HG03558 (cell line): ENCODE measurements at regions not wholly inside any gene's neighbourhood (a gene's known extent, or its start where the extent isn't known, plus 50 kb on each side); places are given as distances from the start of the nearest gene placed in this dataset.
"Not testable (repeated sequence)": the region's sequence is repeated elsewhere in the genome, so short reads cannot be mapped to it uniquely, and the experiment has no call there.

ENCODE experiments used
- ATAC-seq: cut with Tn5 transposase; IDR thresholded peaks from one replicate; pipeline ENCODE4 v1.9.1; 2021; ENCODE audit warnings: moderate number of reproducible peaks; ENCODE audit not compliant: unreplicated experiment; ENCODE audit errors: extremely low read depth

DNA sequence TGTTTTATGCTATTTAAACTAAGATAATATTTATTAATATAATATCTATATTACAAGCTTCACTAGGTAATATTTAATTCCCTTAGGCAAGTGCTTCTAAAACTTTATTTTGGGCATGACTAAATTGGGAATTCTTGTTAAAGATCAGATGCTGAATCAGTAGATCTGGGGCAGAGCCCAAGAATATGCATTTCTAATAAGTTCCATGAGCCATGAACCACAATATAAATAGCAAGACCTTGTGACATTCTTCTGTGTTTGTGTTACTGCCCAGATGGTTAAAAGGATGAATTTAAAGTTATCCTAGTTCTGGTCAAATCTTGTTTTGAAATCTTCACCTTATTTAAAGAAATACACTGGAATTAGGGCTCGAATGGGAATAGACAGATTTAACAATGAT is 258.4 kb upstream of the CACNA2D1 start:
- ATAC-seq, result no peak

DNA sequence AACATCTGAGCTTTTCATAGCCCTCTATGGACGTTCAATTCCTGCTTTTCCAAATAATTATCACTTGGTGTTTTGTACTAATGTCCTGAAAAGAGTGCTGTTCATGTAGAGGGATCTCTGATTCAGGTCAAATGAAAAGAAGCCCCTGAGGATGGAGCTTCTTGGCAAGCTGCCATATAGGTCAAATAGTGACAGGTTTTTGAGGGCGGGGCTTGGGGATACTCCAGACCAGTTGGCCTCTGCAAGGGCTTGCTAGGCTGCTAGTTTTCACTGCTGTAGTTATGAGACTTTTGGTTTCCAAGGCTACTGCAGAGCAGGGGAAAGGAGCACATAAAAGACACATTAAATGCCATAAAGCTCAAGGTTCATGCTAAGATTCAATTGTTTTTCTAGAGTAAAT is 257.2 kb upstream of the CACNA2D1 start:
- no peak for ATAC-seq

DNA sequence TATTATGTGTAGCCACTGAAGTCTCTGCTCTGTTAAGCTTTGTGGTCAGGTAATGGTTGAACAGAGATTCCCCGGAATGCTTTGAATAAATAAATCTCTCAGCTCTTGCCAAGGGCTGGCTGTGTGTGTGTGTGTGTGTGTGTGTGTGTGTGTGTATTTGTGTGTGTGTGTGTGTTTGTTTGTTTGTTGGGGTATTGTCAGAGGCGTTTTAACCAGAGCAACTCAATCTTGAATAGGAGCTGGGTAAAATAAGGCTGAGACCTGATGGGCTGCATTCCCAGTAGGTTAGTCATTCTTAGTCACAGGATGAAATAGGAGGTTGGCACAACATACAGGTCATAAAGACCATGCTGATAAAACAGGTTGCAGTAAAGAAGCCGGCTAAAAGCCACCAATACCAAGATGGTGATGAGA is 256.2 kb upstream of the CACNA2D1 start:
- ATAC-seq, result no peak

- ATAC-seq, result no peak
These were observed 254.3 kb upstream of the CACNA2D1 start for GRCh38 chr7:82697897-82698296.

DNA sequence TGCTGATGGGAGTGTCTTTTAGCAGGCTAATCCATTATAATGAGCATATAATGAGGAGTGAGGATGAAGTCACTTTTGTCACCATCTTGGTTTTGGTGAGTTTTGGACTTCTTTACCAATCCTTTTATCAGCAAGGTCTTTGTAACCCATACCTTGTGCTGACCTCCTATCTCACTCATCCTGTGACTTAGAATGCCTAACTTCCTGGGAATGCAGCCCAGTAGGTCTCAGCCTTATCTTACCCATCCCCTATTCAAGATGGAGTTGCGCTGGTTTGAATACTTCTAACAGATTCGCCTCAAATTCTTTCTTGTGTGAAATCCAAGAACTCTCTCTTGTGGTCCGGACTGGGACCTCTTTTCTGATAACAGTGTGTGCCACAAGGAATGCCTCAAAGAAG is 253.1 kb upstream of the CACNA2D1 start:
- ATAC-seq, result no peak

- ATAC-seq, result no peak
These were observed 250.4 kb upstream of the CACNA2D1 start for GRCh38 chr7:82694022-82694421.

DNA sequence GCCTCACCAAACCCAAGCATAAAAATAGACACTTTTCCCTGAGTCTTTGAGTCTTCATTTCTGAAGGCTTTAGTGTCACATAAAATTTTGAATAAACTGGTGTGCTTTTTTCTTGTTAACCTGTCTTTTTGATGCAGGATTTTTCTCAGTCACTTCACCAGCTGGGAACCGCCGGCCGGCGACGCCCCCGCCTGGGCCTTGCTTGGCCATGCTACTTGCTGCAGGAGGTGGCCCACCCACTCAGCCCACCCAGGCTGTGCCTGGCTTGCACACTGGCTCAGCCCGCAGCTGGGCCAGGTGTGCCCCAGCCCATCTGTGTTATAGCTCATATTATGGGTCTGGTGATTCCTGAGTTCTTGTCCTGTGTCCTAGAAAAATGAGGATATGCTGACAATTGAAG is 247.4 kb upstream of the CACNA2D1 start:
- no peak for ATAC-seq

DNA sequence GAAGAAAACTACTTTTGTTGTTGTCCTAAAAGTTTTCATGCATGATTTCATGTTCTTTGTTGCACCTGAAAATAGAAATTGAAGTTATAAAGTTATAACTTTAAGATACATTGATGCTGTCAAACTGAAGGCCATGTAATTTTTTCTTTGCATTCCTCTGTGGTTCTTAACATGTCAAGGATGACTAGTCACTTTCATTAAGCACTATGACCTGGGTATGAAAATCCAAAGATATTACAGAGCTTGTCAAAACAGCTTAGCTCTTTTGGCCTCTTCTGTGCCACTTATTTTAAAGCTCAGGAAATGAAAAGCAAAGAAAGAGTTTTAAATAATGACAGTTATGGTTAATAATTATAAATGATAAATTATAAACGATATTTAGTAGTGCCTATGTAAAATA is 241.6 kb upstream of the CACNA2D1 start:
- no peak for ATAC-seq

- no peak for ATAC-seq
These were observed 235.1 kb upstream of the CACNA2D1 start for GRCh38 chr7:82678716-82679115.

DNA sequence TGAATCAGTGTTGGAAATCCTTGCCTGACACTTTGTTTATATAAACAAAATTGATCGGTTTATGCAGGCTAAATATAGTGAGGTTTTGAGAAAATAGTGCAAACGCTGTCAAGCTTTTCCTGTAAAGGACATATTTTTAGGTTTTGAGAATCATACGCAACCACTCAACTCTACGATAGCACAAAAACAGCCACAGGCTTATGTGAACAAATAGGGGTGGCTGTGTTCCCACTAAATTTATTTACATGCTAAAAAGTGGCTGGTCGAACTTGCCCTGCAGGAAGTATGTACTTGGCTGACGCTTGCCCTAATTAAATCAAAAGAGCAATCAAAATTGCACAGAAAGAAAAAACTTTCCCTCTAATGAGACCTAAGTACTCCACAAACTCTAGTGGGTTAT is 234.7 kb upstream of the CACNA2D1 start:
- ATAC-seq, result no peak

- ATAC-seq, result no peak
These were observed 233.9 kb upstream of the CACNA2D1 start for GRCh38 chr7:82677493-82677892.

DNA sequence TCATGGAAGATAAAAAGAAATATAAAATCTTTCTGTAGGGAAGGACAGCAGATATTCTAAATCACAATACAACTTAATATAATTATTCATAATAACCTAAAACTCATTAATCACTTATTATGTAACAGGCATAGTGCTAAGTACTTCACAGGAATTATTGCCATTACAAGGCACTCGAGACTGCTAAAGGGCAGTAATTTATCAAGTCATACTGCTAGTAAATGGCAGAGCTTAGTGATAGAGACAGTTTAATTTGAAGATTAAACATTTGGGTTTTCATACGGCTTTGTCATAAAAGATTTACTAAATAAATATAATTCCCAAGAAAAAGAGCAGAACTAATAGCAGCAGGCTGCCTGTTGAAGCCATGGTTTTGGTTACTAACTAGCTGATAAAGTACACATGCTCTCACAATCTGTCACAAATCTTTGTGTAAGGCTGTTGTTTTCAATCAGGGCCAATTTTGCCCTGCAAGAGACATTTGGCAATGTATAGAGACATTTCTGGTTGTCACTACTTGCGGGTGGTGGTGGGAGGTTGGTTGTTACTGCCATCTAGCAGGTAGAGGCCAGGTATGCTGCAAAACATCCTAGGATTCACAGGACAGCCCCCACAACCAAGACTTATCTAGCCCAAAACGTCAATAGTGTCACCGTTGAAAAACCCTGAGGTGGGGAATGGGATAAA is 233.3 kb upstream of the CACNA2D1 start:
- ATAC-seq, result no peak

GRCh38 chr7:82675396-82675795 is 231.8 kb upstream of the CACNA2D1 start:
- ATAC-seq, result no peak

GRCh38 chr7:82674268-82674667 is 230.7 kb upstream of the CACNA2D1 start:
- ATAC-seq, result no peak

DNA sequence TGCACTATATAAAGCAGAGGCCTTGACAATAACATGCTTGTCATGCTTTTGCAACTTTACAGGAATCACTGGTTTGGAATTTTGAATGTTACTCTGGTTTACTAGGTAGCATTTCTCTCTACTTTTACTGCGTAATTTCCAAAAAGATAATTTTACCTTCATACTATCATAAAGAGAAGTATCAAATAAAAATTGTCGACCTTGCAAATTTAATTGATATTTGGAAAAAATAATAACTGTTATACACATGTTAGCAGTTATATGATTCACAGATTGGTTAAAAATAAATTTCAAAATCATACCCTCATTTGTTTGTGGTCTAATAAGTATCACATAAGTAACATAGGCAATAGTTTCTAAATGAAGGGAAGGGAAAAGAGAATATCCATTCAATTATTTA is 228.5 kb upstream of the CACNA2D1 start:
- no peak for ATAC-seq

- no peak for ATAC-seq
These were observed 225.6 kb upstream of the CACNA2D1 start for GRCh38 chr7:82669141-82669540.

- no peak for ATAC-seq
These were observed 225.1 kb upstream of the CACNA2D1 start for GRCh38 chr7:82668676-82669075.

- ATAC-seq, result no peak
These were observed 222.5 kb upstream of the CACNA2D1 start for GRCh38 chr7:82665966-82666507.

GRCh38 chr7:82655965-82656364 is 212.4 kb upstream of the CACNA2D1 start:
- no peak for ATAC-seq

DNA sequence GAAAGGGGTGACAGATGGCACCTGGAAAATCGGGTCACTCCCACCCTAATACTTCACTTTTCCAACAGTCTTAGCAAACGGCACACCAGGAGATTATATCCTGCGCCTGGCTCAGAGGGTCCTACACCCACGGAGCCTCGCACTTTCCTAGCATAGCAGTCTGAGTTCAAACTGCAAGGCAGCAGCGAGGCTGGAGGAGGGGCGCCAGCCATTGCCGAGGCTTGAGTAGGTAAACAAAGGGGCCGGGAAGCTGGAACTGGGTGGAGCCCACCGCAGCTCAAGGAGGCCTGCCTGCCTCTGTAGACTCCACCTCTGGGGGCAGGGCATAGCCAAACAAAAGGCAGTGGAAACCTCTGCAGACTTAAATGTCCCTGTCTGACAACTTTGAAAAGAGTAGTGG is 206.5 kb upstream of the CACNA2D1 start:
- ATAC-seq, result not testable (repeated sequence)

DNA sequence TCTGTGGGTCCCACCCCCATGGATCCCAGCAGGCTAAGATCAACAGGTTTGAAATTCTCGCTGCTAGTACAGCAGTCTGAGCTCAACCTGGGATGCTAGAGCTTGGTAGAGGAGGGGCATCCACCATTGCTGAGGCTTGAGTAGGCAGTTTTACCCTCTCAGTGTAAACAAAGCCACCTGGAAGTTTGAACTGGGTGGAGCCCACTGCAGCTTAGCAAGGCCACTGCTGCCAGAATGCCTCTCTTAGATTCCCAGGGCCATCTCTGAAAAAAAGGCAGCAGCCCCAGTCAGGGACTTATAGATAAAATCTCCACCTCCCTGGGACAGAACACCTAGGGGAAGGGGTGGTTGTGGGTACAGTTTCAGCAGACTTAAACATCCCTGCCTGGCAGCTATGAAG is 190.0 kb upstream of the CACNA2D1 start:
- ATAC-seq, result no peak

DNA sequence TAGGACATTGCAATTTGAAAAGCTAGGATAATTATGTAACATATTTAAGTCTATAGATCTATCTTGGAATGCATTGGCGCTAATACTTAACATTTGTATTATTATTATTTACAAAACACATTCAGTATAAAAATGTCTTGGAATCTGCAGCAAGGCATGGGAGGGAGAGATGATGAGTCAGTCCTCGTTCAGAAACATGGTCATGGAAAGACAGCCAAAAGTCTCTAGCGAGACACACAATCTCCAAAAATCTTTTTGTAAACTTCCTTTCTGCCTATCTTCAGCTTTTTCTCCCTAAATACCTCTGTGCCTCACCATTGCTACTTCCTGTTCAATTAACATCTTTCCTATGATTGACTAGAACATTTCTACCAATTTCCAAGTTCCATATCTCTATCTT is 188.4 kb upstream of the CACNA2D1 start:
- ATAC-seq, result no peak
